Jurkat, Clone E6-1 (cell line): ENCODE measurements at regions not wholly inside any gene's neighbourhood (a gene's known extent, or its start where the extent isn't known, plus 50 kb on each side); places are given as distances from the start of the nearest gene placed in this dataset.

Experiments
- DNase-seq: peaks from one replicate; pipeline ENCODE4 v3.0.0-alpha.2; 2011; ENCODE audit warnings: low read depth, low spot score
- H3K4me3 ChIP-seq: 2 replicates; pipeline ENCODE4 v1.5.1; 2011; ENCODE audit warnings: mild to moderate bottlenecking, low read length, control low read depth, moderate library complexity

- no peak overlapping the region for H3K4me3 ChIP-seq
- DNase-seq = no peak
Observed at GRCh38 chr15:97082830-97083229, 752.3 kb downstream of the NR2F2 start.

DNA sequence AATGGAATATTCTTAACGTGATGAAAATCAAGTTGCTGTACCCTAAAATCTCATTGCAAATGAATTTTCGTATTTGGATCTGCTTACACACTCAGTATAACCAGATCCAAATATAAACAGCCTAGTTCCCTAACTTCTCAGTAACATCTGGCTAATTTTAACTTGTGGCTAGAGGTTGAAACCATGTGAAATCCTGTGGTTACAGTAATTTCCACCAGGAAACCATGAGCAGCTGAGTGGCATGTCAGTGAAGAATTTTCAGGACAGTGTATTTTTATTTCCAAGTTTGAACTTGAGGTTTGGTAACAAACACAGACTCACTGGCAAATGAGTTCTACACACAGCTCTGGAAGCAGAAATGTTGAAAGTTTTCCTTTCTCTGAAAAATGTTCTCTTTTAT lies 754.1 kb downstream of the NR2F2 start:
- DNase-seq = no peak
- no peak overlapping the region for H3K4me3 ChIP-seq

- DNase-seq = no peak
- H3K4me3 ChIP-seq = no peak overlapping the region
Observed at GRCh38 chr15:97085731-97086130, 755.2 kb downstream of the NR2F2 start.

GRCh38 chr15:97087006-97087741 lies 756.7 kb downstream of the NR2F2 start:
- no peak overlapping the region for H3K4me3 ChIP-seq
- no peak for DNase-seq

- DNase-seq = no peak
- no peak overlapping the region for H3K4me3 ChIP-seq
Observed at GRCh38 chr15:97091093-97091492, 760.6 kb downstream of the NR2F2 start.

DNA sequence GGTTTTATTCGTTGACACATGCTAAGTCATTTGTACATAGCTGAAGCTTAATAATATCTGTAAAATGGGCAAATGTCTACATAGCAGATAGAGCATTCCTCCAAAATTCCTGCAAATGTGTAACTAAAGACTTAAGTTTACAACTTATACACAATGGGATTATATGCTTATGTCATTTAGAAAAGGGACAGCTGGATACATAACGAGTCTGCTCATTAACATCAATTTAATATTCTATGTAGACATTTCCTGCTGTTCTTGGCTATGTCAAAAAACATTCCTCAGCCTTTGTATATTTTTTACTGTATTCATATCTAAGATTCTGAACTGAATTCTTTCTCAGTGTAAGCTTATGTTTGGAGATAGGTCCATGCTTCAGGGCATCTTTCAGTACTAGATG lies 762.2 kb downstream of the NR2F2 start:
- DNase-seq = no peak
- H3K4me3 ChIP-seq = no peak overlapping the region

DNA sequence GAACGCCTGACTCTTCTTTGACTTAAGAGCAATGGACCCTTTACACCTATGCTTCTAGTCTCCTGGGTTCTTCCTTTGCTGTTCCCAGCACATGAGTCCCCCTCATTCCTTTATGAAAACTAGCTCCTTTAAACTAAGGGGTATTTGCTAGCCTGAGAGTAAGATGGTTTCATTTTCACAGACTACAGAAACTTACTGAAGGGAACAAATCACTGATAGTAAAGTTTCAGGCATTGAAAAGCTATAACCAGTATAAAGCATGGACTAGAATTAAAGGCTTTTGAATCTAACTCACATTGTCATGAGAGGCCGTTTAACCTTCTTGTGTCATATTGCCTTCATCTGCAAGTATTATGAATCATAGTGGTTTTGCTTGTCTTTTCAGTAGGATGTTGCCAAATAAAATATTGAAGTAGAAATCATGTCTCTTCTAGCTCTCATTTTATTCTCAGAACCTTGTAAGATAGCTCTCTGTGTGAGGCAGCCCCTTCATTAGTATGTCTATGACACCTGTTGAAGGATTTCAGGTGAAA lies 765.9 kb downstream of the NR2F2 start:
- H3K4me3 ChIP-seq = no peak overlapping the region
- no peak for DNase-seq

GRCh38 chr15:97099040-97099439 lies 768.5 kb downstream of the NR2F2 start:
- DNase-seq = peak; percentile 21
- no peak overlapping the region for H3K4me3 ChIP-seq

DNA sequence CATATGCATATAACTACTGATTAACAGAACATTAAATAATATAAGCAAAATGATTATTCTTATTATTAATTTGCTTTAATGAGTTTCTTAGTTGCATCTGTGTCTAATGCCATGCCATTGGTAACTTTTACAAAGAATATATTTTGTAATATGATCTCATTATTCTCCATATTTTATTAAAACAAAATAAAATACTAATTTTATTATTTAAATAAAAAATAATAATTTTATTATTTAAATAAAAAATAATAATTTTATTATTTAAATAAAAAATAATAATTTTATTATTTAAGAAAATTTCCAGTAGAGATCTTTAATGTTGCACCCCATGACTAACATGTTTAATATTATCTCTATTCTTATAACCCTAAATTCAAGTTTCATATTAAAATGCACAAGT lies 771.1 kb downstream of the NR2F2 start:
- no peak overlapping the region for H3K4me3 ChIP-seq
- DNase-seq = no peak

DNA sequence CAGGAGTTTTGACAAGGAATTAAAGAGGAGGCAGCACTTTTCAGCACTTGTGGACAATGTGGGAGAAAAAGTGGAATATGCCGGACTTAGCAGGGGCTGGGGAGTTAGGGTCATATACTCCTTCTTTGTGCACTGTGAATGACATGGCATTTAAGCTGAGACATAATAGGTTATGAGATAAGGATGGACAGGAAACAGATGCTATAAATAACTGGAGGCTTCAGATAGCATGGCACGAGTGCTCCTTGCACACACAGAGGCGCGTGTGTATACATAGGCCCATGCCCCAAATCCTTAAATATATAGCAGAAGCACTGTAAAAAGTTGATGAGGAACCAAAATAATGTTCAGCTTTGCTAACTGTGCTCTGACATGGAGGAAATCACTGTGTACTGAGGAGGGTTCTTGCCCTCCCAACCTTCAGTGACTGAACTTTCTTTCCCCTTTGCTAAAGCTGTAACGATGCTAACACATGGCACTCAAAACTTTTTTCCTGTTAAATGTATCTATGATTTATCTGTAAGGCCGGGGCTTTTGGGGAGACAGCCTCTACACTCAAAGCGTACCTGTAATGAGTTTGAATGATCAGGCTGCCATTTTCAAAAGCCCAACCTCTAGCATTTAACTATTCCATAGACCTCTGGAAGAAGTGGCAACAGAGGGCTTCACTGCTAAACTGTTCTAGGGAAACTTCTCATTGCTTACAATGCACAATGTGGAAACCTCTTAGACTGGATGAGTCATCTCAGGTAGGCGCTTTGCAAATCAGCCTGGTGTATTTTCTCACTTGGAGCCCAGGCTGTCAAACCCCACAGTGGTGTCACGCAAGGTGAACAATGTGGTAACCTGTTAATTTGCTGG lies 784.6 kb downstream of the NR2F2 start:
- DNase-seq = no peak
- H3K4me3 ChIP-seq = no peak overlapping the region

- H3K4me3 ChIP-seq = no peak overlapping the region
- DNase-seq = no peak
Observed at GRCh38 chr15:97115761-97116070, 785.2 kb downstream of the NR2F2 start.

GRCh38 chr15:97124790-97125189 lies 794.3 kb downstream of the NR2F2 start:
- DNase-seq = no peak

DNA sequence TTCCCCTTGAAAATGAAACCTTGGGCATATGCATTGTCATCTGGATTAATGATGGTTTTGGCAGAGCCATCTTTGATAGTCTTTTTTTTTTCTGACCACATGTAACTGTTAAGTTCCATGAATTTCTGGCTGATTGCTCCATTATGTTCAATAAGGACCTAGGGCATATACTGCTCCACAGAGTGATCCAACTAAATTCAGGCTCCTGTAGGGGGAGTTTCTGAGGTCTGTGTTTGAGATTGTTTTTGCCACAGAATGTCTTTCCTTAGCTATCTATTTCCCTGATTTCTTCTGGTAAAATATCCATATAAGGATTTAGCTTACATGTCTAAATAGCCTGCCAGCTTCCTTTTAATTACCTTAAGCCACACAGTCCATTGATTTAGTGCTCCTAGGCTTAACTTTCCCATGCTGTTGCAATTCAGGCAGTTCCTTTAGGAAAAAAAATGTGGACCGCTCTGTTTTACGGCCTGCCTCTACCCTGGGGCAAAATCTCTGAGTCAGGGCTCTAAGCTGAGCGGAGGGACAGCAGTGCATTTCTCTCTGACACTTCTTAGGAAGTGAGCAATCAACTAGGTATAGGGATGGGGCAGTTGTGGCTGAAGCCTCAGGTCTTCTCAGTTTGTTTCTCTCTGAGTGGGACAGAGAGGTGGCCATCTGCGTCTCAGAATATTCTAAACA lies 796.2 kb downstream of the NR2F2 start:
- H3K4me3 ChIP-seq = no peak overlapping the region
- no peak for DNase-seq

More at GRCh38 chr15:97124790-97125189, 794.3 kb downstream of the NR2F2 start:
- no peak overlapping the region for H3K4me3 ChIP-seq

DNA sequence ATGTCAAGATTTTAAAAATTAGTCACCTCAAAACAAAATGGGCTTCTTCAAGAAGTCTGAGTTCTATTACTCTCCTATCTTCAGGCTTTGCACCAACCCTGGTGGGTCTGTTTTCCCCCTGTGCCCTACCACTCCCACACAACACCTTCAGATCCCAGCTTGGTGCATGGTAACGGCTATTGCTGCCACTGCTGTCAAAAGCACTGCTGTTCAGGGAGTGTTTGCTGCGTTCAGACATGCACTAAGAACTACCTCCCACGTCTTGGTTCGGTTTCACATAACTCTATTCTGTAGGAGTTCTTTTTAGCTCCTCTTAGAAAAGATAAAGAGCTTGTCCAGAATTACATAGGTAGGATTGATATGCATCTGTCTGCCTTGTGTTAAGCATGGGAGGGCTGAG lies 799.2 kb downstream of the NR2F2 start:
- DNase-seq = no peak
- H3K4me3 ChIP-seq = no peak overlapping the region

DNA sequence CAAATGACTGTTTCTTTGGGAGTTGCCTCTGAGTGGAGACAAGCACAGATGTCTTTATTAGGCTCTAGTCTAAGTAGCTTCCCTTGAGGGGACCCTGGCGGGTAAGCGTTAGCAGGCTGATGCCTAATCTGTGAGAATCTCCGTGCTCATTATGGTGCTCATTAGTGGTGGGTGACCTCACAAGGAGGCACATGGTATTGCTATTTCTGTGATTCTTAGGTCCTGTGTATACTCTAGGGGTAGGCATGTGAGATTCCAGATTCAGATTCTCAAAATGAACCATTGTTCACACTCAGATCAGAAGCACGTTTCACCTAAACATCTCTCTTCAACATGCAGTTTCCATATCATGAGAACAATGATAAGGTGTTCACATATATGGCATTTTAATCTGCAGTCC lies 809.7 kb downstream of the NR2F2 start:
- no peak for DNase-seq
- H3K4me3 ChIP-seq = no peak overlapping the region

DNA sequence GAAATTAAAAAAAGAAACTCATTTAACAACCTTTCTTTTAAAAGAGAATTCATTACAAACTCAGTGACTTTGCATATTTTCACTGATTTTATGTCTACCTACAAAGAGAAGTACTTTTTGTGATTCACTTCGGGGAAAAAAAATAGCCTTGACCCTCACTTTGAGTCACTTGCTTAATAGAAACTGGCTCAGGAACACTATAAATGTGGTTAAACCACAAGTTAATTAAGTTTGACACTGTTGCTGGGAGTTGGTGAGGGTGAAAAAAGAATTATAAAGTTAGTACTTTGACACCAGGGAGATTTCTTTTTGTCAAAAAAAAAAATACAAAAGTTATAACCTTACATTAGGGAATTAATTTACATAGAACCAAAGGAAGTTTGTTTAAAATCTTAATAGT lies 810.9 kb downstream of the NR2F2 start:
- DNase-seq = no peak
- no peak overlapping the region for H3K4me3 ChIP-seq

DNA sequence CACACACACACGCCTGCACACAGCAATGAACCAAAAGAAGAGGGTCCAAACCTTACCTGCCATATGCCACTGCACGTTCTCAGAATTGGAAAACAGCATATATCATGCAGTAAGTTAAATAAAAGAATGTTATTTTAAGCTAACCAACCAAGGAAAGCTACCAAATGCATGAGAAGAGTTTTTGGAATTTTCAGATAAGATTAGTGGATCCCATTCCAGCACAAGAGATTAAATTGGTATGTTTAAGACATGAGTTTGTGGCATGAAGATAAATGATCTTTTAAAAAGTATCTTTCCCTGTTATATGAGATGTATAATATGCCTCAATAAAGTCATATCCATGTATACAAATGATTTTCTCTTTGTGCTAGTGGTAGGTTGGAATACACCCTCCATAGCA lies 811.4 kb downstream of the NR2F2 start:
- H3K4me3 ChIP-seq = no peak overlapping the region
- DNase-seq = no peak

- no peak overlapping the region for H3K4me3 ChIP-seq
- no peak for DNase-seq
Observed at GRCh38 chr15:97143592-97144376, 813.3 kb downstream of the NR2F2 start.

DNA sequence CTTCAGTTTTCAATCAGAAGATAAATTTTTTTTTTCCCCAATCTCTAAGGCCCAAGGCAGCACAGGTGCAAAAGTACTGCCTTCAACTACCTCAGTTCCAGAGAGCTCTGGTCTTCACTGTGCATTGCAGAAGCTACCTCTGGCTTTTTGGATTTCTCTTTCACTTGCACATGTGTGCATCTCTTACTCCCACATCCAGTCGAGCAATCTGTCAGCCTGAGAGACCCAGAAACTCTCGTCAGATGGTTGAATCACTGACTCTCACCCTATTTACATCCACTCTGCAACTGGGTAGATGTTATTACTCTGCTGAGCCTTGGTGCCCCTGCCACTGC lies 813.8 kb downstream of the NR2F2 start:
- no peak overlapping the region for H3K4me3 ChIP-seq
- DNase-seq = no peak
